Activated naive CD4-positive, alpha-beta T cell treated with anti-CD3 and anti-CD28 coated beads, Interleukin-2, amount 50 U/mL, for 24 hours (primary cell): ENCODE measurements at regions not wholly inside any gene's neighbourhood (a gene's known extent, or its start where the extent isn't known, plus 50 kb on each side); places are given as distances from the start of the nearest gene placed in this dataset.
"Not testable (repeated sequence)": the region's sequence is repeated elsewhere in the genome, so short reads cannot be mapped to it uniquely, and the experiment has no call there.

ENCODE experiments used
- H3K27ac Mint-ChIP-seq: one replicate; pipeline ENCODE4 v1.8.0; 2021; ENCODE audit warnings: mild to moderate bottlenecking, mixed read lengths
- H3K27me3 Mint-ChIP-seq: one replicate; pipeline ENCODE4 v1.8.0; 2021; ENCODE audit warnings: mixed read lengths
- H3K36me3 Mint-ChIP-seq: one replicate; pipeline ENCODE4 v1.8.0; 2021; ENCODE audit warnings: mixed read lengths
- H3K4me1 Mint-ChIP-seq: one replicate; pipeline ENCODE4 v1.8.0; 2021; ENCODE audit warnings: mixed read lengths
- H3K4me3 Mint-ChIP-seq: one replicate; pipeline ENCODE4 v1.8.0; 2021; ENCODE audit warnings: mild to moderate bottlenecking, mixed read lengths
- H3K9me3 Mint-ChIP-seq: one replicate; pipeline ENCODE4 v1.8.0; 2021; ENCODE audit warnings: mixed read lengths

DNA sequence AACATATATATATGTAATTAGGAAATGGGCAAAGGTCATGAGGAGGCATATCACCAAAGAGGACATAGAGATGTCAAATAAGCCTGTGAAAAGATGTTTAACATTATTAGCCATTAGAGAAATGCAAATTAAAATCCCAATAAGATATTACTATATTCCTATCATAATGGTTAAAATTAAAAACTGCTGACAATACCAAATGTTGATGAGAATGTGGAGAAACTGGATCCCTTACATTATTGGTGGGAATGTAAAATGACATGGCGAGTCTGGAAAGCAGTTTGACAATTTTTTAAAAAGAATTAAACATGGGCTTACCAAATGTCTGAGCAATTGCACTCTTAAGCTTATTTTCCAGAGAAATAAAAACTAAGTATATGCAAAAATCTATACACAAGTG is 1821.6 kb upstream of the C9orf72 start:
- no peaks in the 10 kb centered on the region for H3K4me1 Mint-ChIP-seq
- H3K27ac Mint-ChIP-seq, result no peak overlapping the region
- no peaks in the 10 kb centered on the region for H3K27me3 Mint-ChIP-seq
- H3K4me3 Mint-ChIP-seq, result no peak overlapping the region
- H3K9me3 Mint-ChIP-seq, result no peaks in the 10 kb centered on the region
- H3K36me3 Mint-ChIP-seq, result no peaks in the 10 kb centered on the region

DNA sequence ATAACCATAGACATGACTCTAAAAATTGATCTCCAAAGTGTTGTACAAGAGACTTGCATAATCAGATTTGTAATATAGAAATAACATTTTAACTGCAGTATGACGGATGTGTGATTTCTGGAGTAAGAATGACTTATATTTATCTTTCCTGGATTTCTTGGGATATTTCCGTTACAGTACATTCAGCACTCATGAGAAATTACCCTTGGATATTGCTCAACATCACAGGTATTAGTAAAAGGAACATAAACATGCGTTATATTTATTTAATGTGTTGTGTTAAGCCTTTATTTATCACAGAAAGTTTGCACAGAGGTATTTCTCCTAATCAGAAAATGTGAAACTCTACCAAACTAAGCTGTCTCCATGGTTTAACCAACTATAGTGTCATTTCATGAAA is 1823.9 kb upstream of the C9orf72 start:
- no peaks in the 10 kb centered on the region for H3K9me3 Mint-ChIP-seq
- no peak overlapping the region for H3K4me3 Mint-ChIP-seq
- no peak overlapping the region for H3K27ac Mint-ChIP-seq
- no peaks in the 10 kb centered on the region for H3K36me3 Mint-ChIP-seq
- no peaks in the 10 kb centered on the region for H3K4me1 Mint-ChIP-seq
- no peaks in the 10 kb centered on the region for H3K27me3 Mint-ChIP-seq

DNA sequence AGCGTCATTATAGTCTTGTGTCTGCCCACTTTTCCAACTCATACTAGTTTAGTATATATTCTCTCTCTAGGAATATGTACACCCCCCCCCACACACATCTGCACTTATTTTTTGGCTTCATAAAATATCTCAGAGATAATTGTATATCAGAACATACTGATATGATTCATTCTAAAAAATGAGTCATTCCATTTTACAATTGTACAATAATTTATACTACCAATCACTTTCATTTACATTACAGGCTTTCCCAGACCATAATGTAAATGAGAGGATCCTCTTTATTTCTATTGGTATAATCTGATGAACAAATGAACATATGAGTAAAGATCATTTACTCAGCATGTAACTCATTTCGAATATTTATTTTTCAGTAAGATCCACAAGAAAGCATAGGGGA is 1842.9 kb upstream of the C9orf72 start:
- Mint-ChIP-seq H3K9me3 (peaks cover 11% of the 10 kb centered on the region), H3K36me3 (no peaks in the 10 kb centered on the region)

DNA sequence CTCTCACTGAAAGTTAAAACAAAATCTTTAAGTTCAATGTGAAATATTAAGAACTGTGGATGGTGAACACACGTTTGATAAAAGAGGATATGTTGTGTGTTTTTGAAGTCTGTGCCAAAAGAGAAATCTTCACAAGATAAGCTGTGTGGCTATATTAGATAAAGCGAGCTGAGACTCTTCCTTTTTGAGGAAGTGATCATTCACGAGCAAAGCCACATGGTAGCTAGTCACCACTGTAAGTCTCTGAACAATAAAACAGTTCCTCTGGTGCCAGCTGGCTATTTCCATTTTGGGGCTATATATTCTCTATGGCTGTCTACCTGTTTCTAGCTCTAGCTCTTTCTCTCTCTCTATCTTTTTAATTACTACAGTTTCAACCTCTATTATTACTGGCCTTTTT is 1849.2 kb upstream of the C9orf72 start:
- no peaks in the 10 kb centered on the region for H3K27me3 Mint-ChIP-seq
- H3K27ac Mint-ChIP-seq, result no peak overlapping the region
- no peaks in the 10 kb centered on the region for H3K36me3 Mint-ChIP-seq
- H3K4me1 Mint-ChIP-seq, result no peaks in the 10 kb centered on the region
- peaks cover 9% of the 10 kb centered on the region for H3K9me3 Mint-ChIP-seq
- H3K4me3 Mint-ChIP-seq, result no peak overlapping the region

More for the DNA sequence above, 1842.9 kb upstream of the C9orf72 start:
- no peak overlapping the region for H3K4me3 Mint-ChIP-seq
- H3K27me3 Mint-ChIP-seq, result no peaks in the 10 kb centered on the region
- no peaks in the 10 kb centered on the region for H3K4me1 Mint-ChIP-seq
- H3K27ac Mint-ChIP-seq, result no peak overlapping the region

DNA sequence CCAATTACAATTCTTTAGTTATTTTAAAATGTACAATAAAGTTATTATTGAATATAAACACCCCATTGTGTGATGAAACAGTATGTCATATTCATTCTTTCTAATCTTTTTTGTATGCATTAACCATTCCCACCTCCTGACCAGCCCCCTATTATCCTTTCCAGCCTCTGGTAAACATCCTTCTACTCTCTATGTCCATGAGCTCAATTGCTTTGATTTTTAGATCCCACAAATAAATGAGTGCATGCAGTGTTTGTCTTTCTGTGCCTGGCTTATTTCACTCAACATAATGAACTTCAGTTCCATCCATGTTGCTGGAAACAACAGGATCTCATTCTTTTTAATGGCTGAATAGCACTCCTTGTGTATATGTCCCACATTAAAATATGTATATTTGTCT is 1858.9 kb upstream of the C9orf72 start:
- H3K4me1 Mint-ChIP-seq, result no peaks in the 10 kb centered on the region
- no peak overlapping the region for H3K27ac Mint-ChIP-seq
- H3K27me3 Mint-ChIP-seq, result no peaks in the 10 kb centered on the region
- no peaks in the 10 kb centered on the region for H3K36me3 Mint-ChIP-seq
- H3K9me3 Mint-ChIP-seq, result no peaks in the 10 kb centered on the region
- no peak overlapping the region for H3K4me3 Mint-ChIP-seq

DNA sequence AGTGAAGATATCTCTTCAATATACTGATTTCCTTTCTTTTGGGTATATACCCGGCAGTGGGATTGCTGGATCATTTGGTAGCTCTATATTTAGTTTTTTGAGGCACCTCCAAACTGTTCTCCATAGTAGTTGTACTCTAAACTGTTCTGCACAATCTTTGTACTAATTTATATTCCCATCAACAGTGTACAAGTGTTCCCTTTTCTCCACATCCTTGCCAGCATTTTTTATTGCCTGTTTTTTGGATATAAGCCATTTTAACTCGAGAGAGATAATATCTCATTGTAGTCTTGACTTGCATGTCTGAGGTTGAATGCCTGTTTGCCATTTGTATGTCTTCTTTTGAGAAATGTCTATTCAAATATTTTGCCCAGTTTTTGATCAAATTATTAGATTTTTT is 1859.4 kb upstream of the C9orf72 start:
- H3K27ac Mint-ChIP-seq, H3K4me1 Mint-ChIP-seq, H3K4me3 Mint-ChIP-seq, H3K9me3 Mint-ChIP-seq, H3K36me3 Mint-ChIP-seq, H3K27me3 Mint-ChIP-seq: not testable (repeated sequence)

DNA sequence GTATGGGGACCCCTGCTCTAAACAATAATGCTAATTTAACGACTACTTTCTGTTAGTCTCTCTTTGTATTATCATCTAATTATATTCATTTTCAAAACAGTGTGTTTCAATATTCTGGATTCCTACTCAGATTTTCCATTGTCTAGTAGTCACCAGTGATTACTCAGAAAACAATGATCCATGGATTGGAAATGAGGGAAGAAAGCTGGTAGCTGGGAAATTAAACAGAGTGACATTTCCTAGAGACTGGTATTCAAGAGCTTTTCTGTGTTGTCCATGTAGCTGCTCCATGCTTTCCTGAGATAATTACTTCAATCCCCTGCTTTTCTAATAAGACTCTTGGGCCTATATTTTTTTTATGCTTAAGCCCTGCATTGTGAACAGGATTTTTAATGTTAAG is 1862.1 kb upstream of the C9orf72 start:
- Mint-ChIP-seq H3K36me3 (no peaks in the 10 kb centered on the region), H3K27me3 (no peaks in the 10 kb centered on the region), H3K4me3 (no peak overlapping the region), H3K9me3 (no peaks in the 10 kb centered on the region), H3K27ac (no peak overlapping the region), H3K4me1 (no peaks in the 10 kb centered on the region)

DNA sequence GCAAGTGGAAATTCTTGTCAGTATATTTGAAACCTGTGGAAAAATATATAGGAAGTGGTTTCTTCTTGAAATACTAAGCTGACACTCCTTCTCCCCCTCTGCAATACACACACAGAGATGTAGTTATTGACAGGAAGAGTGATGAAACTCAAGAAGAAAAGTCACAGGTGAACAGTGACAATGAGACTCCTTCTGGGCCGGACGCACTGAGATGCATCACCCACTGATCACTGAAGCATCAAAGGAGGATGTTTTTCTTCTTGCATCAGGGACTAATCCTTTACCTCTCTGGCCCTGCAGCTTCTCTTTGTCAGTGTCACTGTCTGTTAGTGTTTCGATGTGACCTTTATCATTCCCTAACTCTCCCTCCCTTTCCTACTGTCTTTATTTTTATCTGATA is 1864.2 kb upstream of the C9orf72 start:
- Mint-ChIP-seq H3K36me3 (no peaks in the 10 kb centered on the region), H3K9me3 (no peaks in the 10 kb centered on the region), H3K27ac (no peak overlapping the region), H3K4me3 (no peak overlapping the region), H3K27me3 (no peaks in the 10 kb centered on the region), H3K4me1 (no peaks in the 10 kb centered on the region)

DNA sequence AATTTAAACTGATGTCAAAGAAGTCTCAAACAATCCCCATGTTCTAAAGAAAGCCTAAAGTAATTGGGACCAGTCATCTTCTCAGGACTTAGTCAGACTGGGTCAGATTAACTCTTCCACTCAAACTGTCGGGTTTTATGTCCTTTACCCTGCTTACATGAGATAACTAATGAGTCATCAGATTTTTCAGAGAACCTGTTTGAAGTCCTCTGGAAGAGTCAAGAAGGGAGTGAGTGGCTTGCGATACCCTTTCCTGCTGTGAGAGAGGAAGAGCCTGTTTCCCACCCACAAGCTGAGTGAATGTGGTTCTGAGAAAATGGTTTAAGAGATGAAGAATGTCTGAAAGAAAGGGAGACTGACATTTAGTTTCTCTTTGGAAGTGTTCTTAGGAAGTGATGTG is 1866.7 kb upstream of the C9orf72 start:
- Mint-ChIP-seq H3K4me3 (no peak overlapping the region), H3K27me3 (no peaks in the 10 kb centered on the region), H3K36me3 (no peaks in the 10 kb centered on the region), H3K27ac (no peak overlapping the region), H3K4me1 (no peaks in the 10 kb centered on the region), H3K9me3 (no peaks in the 10 kb centered on the region)

DNA sequence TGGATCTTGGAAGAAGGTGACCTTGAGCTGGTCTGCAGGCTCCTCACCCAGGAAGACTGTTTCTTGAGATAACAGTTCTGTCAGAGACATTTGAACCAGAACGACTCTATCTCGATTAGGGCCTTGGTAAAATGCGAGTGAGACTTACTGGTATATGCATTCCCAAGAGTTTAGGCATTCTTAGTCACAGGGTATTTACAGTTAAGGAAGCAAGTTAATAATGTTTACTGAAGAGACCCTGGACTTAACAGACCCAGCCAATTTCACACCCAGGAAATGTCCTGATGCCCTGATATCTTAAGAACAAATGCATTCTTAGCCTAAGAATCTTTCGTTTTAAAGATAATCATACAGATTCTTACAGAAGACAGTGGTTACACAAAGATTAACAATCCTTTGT is 1867.2 kb upstream of the C9orf72 start:
- H3K36me3 Mint-ChIP-seq, result no peaks in the 10 kb centered on the region
- H3K4me1 Mint-ChIP-seq, result no peaks in the 10 kb centered on the region
- no peak overlapping the region for H3K4me3 Mint-ChIP-seq
- no peak overlapping the region for H3K27ac Mint-ChIP-seq
- no peaks in the 10 kb centered on the region for H3K9me3 Mint-ChIP-seq
- H3K27me3 Mint-ChIP-seq, result no peaks in the 10 kb centered on the region

DNA sequence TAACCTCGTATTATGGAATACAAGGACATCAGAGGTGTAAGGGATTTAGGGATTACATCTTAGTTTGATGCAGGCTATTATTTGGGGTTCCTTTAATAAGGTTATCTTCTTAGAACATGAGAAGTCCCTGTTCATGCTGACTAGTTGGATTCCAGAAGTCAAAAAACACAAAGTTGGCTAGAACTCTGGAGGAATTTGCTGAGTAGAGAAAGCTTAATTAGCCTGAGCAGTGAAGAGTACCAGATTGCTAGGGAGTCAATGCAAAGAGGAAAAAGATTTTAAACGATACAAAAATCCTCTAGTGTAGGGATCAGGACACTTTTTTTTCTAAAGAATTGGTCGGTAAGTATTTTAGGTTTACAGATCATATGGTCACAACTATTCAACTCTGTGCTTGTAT is 1872.5 kb upstream of the C9orf72 start:
- Mint-ChIP-seq H3K4me3 (no peak overlapping the region), H3K36me3 (no peaks in the 10 kb centered on the region), H3K27me3 (no peaks in the 10 kb centered on the region), H3K9me3 (no peaks in the 10 kb centered on the region), H3K27ac (no peak overlapping the region), H3K4me1 (no peaks in the 10 kb centered on the region)

DNA sequence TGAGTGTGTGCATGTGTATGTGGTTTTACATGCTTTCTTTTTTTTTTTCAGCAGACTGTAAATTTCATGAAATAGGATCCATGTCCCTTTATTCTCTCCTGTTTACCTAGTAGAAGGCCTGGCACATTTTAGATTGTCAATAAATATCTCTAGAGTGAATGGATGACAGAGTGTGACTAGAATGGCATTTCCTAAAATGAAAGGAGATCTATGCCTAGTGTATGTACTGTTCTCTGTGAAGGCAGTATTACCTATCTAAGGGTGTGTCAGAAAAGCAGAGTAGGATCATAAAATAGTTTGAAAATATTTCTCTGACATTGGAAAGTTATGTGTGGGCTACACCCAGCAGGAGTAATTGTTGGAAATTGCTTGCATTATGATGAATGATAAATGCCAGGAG is 1876.0 kb upstream of the C9orf72 start:
- Mint-ChIP-seq H3K27ac (no peak overlapping the region), H3K4me3 (no peak overlapping the region), H3K27me3 (no peaks in the 10 kb centered on the region), H3K9me3 (peaks cover 6% of the 10 kb centered on the region), H3K36me3 (no peaks in the 10 kb centered on the region), H3K4me1 (no peaks in the 10 kb centered on the region)

DNA sequence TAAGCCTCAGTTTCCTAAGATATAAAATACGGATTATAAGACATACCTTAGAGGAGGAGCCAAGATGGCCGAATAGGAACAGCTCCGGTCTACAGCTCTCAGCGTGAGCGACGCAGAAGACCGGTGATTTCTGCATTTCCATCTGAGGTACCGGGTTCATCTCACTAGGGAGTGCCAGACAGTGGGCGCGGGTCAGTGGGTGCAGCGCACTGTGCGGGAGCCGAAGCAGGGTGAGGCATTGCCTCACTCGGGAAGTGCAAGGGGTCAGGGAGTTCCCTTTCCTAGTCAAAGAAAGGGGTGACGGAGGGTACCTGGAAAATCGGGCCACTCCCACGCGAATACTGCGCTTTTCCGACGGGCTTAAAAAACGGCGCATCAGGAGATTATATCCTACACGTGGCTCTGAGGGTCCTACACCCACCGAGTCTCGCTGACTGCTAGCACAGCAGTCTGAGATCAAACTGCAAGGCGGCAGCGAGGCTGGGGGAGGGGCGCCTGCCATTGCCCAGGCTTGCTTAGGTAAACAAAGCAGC is 1877.1 kb upstream of the C9orf72 start:
- H3K27ac Mint-ChIP-seq, H3K4me1 Mint-ChIP-seq, H3K27me3 Mint-ChIP-seq, H3K4me3 Mint-ChIP-seq, H3K9me3 Mint-ChIP-seq, H3K36me3 Mint-ChIP-seq: not testable (repeated sequence)

DNA sequence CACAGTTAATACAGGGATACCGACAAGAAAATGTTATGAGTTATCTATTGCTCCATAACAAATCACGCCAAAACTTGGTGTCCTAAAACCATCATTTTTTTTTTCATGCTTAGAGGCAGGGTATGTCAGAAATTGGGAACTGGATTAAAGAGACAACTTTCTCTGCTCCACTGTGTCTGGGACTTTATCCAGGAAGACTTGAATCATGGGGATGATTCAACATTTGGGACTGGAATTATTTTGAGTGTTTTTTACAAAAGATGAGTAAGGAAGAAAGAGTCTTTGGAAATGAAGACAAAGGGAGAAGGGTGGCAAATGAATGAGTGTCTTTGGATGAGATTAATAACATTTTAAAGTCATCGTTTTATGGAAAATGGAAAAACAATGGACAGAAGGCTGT is 1883.7 kb upstream of the C9orf72 start:
- Mint-ChIP-seq H3K4me3 (no peak overlapping the region), H3K27ac (no peak overlapping the region), H3K9me3 (peaks cover 14% of the 10 kb centered on the region), H3K27me3 (no peaks in the 10 kb centered on the region), H3K4me1 (no peaks in the 10 kb centered on the region), H3K36me3 (no peaks in the 10 kb centered on the region)

DNA sequence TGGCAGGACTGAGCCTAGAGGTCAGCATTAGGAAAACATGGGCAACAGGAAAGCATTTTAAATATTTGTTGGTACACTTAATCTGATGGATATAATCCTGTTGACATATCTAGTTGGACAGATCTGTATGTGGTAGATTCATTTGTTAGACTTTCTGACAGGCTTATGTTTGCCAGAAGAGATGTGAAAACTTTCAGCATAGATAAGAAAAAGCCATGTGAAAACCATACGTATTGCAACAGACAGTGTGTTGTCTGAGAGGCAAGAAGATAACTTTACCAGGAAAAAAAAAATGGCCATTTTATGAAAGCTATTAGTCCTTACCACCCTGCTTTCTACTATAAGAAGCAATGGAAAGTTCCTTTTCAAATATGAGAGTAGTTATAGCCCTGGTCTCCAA is 1902.2 kb upstream of the C9orf72 start:
- Mint-ChIP-seq H3K36me3 (no peaks in the 10 kb centered on the region), H3K4me3 (no peak overlapping the region), H3K27ac (no peak overlapping the region), H3K27me3 (no peaks in the 10 kb centered on the region), H3K9me3 (no peaks in the 10 kb centered on the region), H3K4me1 (no peaks in the 10 kb centered on the region)

DNA sequence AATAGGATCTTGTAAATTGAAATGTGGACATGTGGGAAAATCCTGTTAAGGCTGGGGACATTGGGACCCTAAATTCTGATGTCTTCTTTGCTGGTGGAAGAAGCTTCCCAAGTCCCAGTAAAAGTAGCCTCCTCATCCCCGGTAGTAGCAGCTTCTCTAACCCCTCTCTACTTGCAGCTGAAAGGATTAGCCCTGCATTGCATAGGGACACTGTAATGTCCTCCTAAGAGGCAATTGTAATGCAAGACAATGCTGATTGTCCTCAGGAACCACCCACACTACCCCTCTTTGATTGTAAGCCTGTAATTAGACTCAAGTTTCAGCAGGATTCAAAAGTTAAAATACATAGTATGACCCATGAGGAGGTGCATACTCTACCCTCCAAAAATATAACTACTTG is 1938.4 kb upstream of the C9orf72 start:
- no peak overlapping the region for H3K27ac Mint-ChIP-seq
- H3K36me3 Mint-ChIP-seq, result no peaks in the 10 kb centered on the region
- no peak overlapping the region for H3K4me3 Mint-ChIP-seq
- H3K4me1 Mint-ChIP-seq, result no peaks in the 10 kb centered on the region
- no peaks in the 10 kb centered on the region for H3K27me3 Mint-ChIP-seq
- H3K9me3 Mint-ChIP-seq, result peaks cover 11% of the 10 kb centered on the region

DNA sequence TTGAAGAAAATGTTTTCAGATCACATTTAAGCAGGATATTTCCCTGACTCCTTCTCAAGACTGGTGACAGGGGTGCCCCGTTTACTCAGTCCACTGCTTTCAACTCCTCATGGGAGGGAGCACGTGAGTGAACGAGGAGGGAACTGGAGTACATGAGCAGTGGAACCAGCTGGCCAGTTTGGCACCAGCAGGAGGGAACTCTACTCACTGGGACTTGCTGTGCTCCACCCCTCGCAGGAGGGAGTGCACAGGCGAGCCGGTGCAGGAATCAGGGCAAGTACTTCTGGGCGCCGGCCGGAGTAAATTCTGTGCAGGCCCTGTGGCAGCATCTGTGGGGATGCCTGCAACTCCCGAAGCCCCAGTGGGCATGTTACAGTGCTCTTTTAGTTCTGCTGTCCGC is 1941.1 kb upstream of the C9orf72 start:
- no peak overlapping the region for H3K4me3 Mint-ChIP-seq
- H3K36me3 Mint-ChIP-seq, result no peaks in the 10 kb centered on the region
- H3K4me1 Mint-ChIP-seq, result no peaks in the 10 kb centered on the region
- no peak overlapping the region for H3K27ac Mint-ChIP-seq
- peaks cover 6% of the 10 kb centered on the region for H3K9me3 Mint-ChIP-seq
- H3K27me3 Mint-ChIP-seq, result no peaks in the 10 kb centered on the region
